OCI-LY7 (cell line): ENCODE measurements at regions not wholly inside any gene's neighbourhood (a gene's known extent, or its start where the extent isn't known, plus 50 kb on each side); places are given as distances from the start of the nearest gene placed in this dataset.

Experiments used
- BruUV-seq: library from RNA; stranded (reverse); fragments of 400-500 nt; replicated peaks from 2 replicates; lab custom pipeline; 2021; lab: Mats Ljungman, UMichigan
- CTCF ChIA-PET: fragments of 300-600 bp; sonication (Branson Sonifier 250); formaldehyde crosslinking; loops from one replicate; lab custom pipeline; 2022; ENCODE audit warnings: antibody characterized with exemption; ENCODE audit not compliant: unreplicated experiment; lab: Charles Lee
- POLR2A ChIA-PET: fragments of 300-600 bp; sonication (Branson Sonifier 250); formaldehyde crosslinking; loops from one replicate; lab custom pipeline; 2022; ENCODE audit warnings: antibody characterized with exemption; lab: Charles Lee
- DNase-seq: peaks from one replicate; pipeline ENCODE4 v3.0.0-alpha.2; 2015; ENCODE audit warnings: low spot score
- H2AFZ ChIP-seq: fragments of 200-600 bp; sonication (generic), shearing (Covaris generic); 2 replicates; pipeline ENCODE4 v1.6.1; 2014; ENCODE audit warnings: mild to moderate bottlenecking, antibody characterized with exemption, low read length, moderate library complexity
- H3K27ac ChIP-seq: fragments of 200-600 bp; sonication (generic); 2 replicates; pipeline ENCODE4 v1.5.1; 2014; ENCODE audit warnings: mixed run types, low read depth, mild to moderate bottlenecking, moderate library complexity, low read length, inconsistent platforms; ENCODE audit not compliant: poor library complexity, severe bottlenecking
- H3K36me3 ChIP-seq: fragments of 200-600 bp; sonication (generic); 2 replicates; pipeline ENCODE4 v1.6.1; 2014; ENCODE audit warnings: mild to moderate bottlenecking, antibody characterized with exemption, low read length, moderate library complexity, mixed read lengths; ENCODE audit not compliant: insufficient read depth
- H3K4me1 ChIP-seq: fragments of 200-600 bp; sonication (generic); 2 replicates; pipeline ENCODE4 v1.5.1; 2014; ENCODE audit warnings: mild to moderate bottlenecking, low read length; ENCODE audit not compliant: insufficient read depth, poor library complexity, severe bottlenecking
- H3K4me2 ChIP-seq: fragments of 200-600 bp; sonication (generic); 2 replicates; pipeline ENCODE4 v1.6.1; 2014; ENCODE audit warnings: mild to moderate bottlenecking, low read length
- H3K4me3 ChIP-seq: fragments of 200-600 bp; sonication (generic); 2 replicates; pipeline ENCODE4 v1.5.1; 2014; ENCODE audit warnings: mild to moderate bottlenecking, low read depth, low read length; ENCODE audit not compliant: poor library complexity, severe bottlenecking
- H3K79me2 ChIP-seq: fragments of 200-600 bp; sonication (generic); 2 replicates; pipeline ENCODE4 v1.6.1; 2016; ENCODE audit warnings: low read depth, mild to moderate bottlenecking, low read length, moderate library complexity, mixed read lengths; ENCODE audit not compliant: insufficient read depth
- H3K9me2 ChIP-seq: fragments of 200-600 bp; sonication (generic); 2 replicates; pipeline ENCODE4 v1.6.1; 2016; ENCODE audit warnings: mild to moderate bottlenecking, low read length, mixed read lengths; ENCODE audit not compliant: insufficient read depth
- H3K9me3 ChIP-seq: fragments of 200-600 bp; sonication (generic); 2 replicates; pipeline ENCODE4 v1.6.1; 2014; ENCODE audit warnings: mild to moderate bottlenecking, mixed run types, low read length, mixed read lengths
- H4K20me1 ChIP-seq: fragments of 200-600 bp; sonication (generic); 2 replicates; pipeline ENCODE4 v1.6.1; 2014; ENCODE audit warnings: mild to moderate bottlenecking, antibody characterized with exemption, low read length, moderate library complexity, mixed read lengths; ENCODE audit not compliant: insufficient read depth
- CTCF ChIP-seq: fragments of 200-600 bp; sonication (generic); conservative IDR thresholded peaks from 2 replicates; pipeline ENCODE4 v1.5.1; 2014; ENCODE audit warnings: mild to moderate bottlenecking, antibody characterized with exemption, low read length, moderate library complexity, mixed read lengths
- EZH2phosphoT487 ChIP-seq: fragments of 200-600 bp; sonication (generic); IDR thresholded peaks from 2 replicates; pipeline ENCODE4 v1.6.1; 2018; ENCODE audit warnings: low read depth, borderline replicate concordance, mild to moderate bottlenecking, mixed run types, antibody characterized with exemption, low read length, moderate library complexity, mixed read lengths
- intact Hi-C: fragments of 100-400 bp; cut with micrococcal nuclease; formaldehyde crosslinking; loops from one replicate; pipeline ENCODE4 v1.10.0; 2022; ENCODE audit not compliant: unreplicated experiment

GRCh38 chr6:49325891-49326290 is 137.2 kb downstream of the MMUT start:
- CTCF ChIA-PET: no interaction called here
- no peak overlapping the region for H3K27ac ChIP-seq
- H3K4me2 ChIP-seq: no peak overlapping the region
- no peak for TF ChIP-seq EZH2phosphoT487
- TF ChIP-seq CTCF: no peak
- POLR2A ChIA-PET: no interaction called here
- no peak for DNase-seq
- H3K4me3 ChIP-seq: no peak overlapping the region
- H3K4me1 ChIP-seq: no peaks in the 10 kb centered on the region
- no peaks in the 10 kb centered on the region for H4K20me1 ChIP-seq
- H3K79me2 ChIP-seq: no peaks in the 10 kb centered on the region
- BruUV-seq: no TSS peak
- H3K36me3 ChIP-seq: no peaks in the 10 kb centered on the region
- H3K9me2 ChIP-seq: no peaks in the 10 kb centered on the region
- intact Hi-C loops: no loop called here
- H3K9me3 ChIP-seq: no peaks in the 10 kb centered on the region
- H2AFZ ChIP-seq: no peak overlapping the region

- CTCF ChIA-PET: no interaction called here
- H3K79me2 ChIP-seq: no peaks in the 10 kb centered on the region
- H3K4me3 ChIP-seq: no peak overlapping the region
- POLR2A ChIA-PET: interaction anchor here (0.6 kb wide), 1 partner anchor 199 kb away, joined by 3 read pairs; no protein-coding TSS in a partner anchor
- no peaks in the 10 kb centered on the region for H3K9me3 ChIP-seq
- BruUV-seq: no TSS peak
- H3K9me2 ChIP-seq: no peaks in the 10 kb centered on the region
- H2AFZ ChIP-seq: no peak overlapping the region
- intact Hi-C loops: no loop called here
- no peak for DNase-seq
- H3K36me3 ChIP-seq: no peaks in the 10 kb centered on the region
- H3K4me1 ChIP-seq: no peaks in the 10 kb centered on the region
- no peak overlapping the region for H3K27ac ChIP-seq
- no peak overlapping the region for H3K4me2 ChIP-seq
- no peak for TF ChIP-seq EZH2phosphoT487
- no peak for TF ChIP-seq CTCF
- H4K20me1 ChIP-seq: no peaks in the 10 kb centered on the region
Observed at GRCh38 chr6:49322861-49323260, 140.2 kb downstream of the MMUT start.

GRCh38 chr6:49321561-49322072 is 141.4 kb downstream of the MMUT start:
- intact Hi-C loops: no loop called here
- Histone ChIP-seq H4K20me1 (no peaks in the 10 kb centered on the region), H3K9me2 (no peaks in the 10 kb centered on the region), H3K4me3 (no peak overlapping the region), H3K27ac (no peak overlapping the region), H3K36me3 (no peaks in the 10 kb centered on the region), H2AFZ (no peak overlapping the region), H3K4me1 (no peaks in the 10 kb centered on the region), H3K4me2 (no peak overlapping the region), H3K79me2 (no peaks in the 10 kb centered on the region), H3K9me3 (no peaks in the 10 kb centered on the region)
- POLR2A ChIA-PET: no interaction called here
- TF ChIP-seq CTCF (no peak), EZH2phosphoT487 (no peak)
- no peak for DNase-seq
- BruUV-seq: no TSS peak
- CTCF ChIA-PET: no interaction called here
